Trophoblast cell (in vitro differentiated cells and primary cell): ENCODE measurements at regions not wholly inside any gene's neighbourhood (a gene's known extent, or its start where the extent isn't known, plus 50 kb on each side); places are given as distances from the start of the nearest gene placed in this dataset.
"Not testable (repeated sequence)": the region's sequence is repeated elsewhere in the genome, so short reads cannot be mapped to it uniquely, and the experiment has no call there.

Source experiments
- DNase-seq, 2 donors: peaks; one replicate each; pipeline ENCODE4 v3.0.0-alpha.2; 2016
- H2AFZ ChIP-seq: 2 replicates; pipeline ENCODE4 v1.6.1; 2013; ENCODE audit warnings: low read length, moderate library complexity, mild to moderate bottlenecking; ENCODE audit not compliant: insufficient read depth, poor library complexity
- H2AK5ac ChIP-seq: 2 replicates; pipeline ENCODE4 v1.6.1; 2013; ENCODE audit warnings: mild to moderate bottlenecking, low read length
- H2BK120ac ChIP-seq: 2 replicates; pipeline ENCODE4 v1.6.1; 2013; ENCODE audit warnings: low read length, mild to moderate bottlenecking, moderate library complexity; ENCODE audit not compliant: insufficient read depth, poor library complexity
- H2BK12ac ChIP-seq: 2 replicates; pipeline ENCODE4 v1.6.1; 2013; ENCODE audit warnings: mild to moderate bottlenecking, low read length, moderate library complexity
- H2BK5ac ChIP-seq: 2 replicates; pipeline ENCODE4 v1.6.1; 2013; ENCODE audit warnings: low read length, low read depth, moderate library complexity, mild to moderate bottlenecking; ENCODE audit not compliant: poor library complexity
- H3K14ac ChIP-seq: 2 replicates; pipeline ENCODE4 v1.6.1; 2013; ENCODE audit warnings: mild to moderate bottlenecking, low read length
- H3K18ac ChIP-seq: 2 replicates; pipeline ENCODE4 v1.6.1; 2013; ENCODE audit warnings: mild to moderate bottlenecking, low read length
- H3K23ac ChIP-seq: 2 replicates; pipeline ENCODE4 v1.6.1; 2013; ENCODE audit warnings: low read length
- H3K27ac ChIP-seq: 2 replicates; pipeline ENCODE4 v1.5.1; 2013; ENCODE audit warnings: low read depth, mild to moderate bottlenecking, inconsistent platforms, low read length, moderate library complexity
- H3K27me3 ChIP-seq: 2 replicates; pipeline ENCODE4 v1.6.1; 2013; ENCODE audit warnings: inconsistent platforms, mild to moderate bottlenecking, low read length, moderate library complexity; ENCODE audit not compliant: insufficient read depth
- H3K36me3 ChIP-seq, 2 experiments: 1 replicate in 1 of 2; 2 replicates in 1 of 2; pipeline ENCODE4 v1.6.1; 2013; ENCODE audit warnings: low read length in 2 of 2, mild to moderate bottlenecking in 2 of 2, moderate library complexity in 1 of 2; ENCODE audit not compliant: insufficient read depth in 2 of 2, control insufficient read depth in 1 of 2
- H3K4ac ChIP-seq: 2 replicates; pipeline ENCODE4 v1.6.1; 2013; ENCODE audit warnings: low read depth, mild to moderate bottlenecking, low read length, moderate library complexity
- H3K4me1 ChIP-seq, 2 experiments: 1 replicate in 1 of 2; 2 replicates in 1 of 2; pipeline ENCODE4 v1.6.1; 2013; ENCODE audit warnings: low read length in 2 of 2, mild to moderate bottlenecking in 2 of 2, moderate library complexity in 1 of 2; ENCODE audit not compliant: insufficient read depth in 2 of 2, control insufficient read depth in 1 of 2
- H3K4me2 ChIP-seq: 2 replicates; pipeline ENCODE4 v1.6.1; 2013; ENCODE audit warnings: inconsistent platforms, mild to moderate bottlenecking, low read length, moderate library complexity
- H3K4me3 ChIP-seq: 2 replicates; pipeline ENCODE4 v1.5.1; 2013; ENCODE audit warnings: mild to moderate bottlenecking, low read depth, low read length, inconsistent platforms
- H3K79me1 ChIP-seq: one replicate; pipeline ENCODE4 v1.6.1; 2013; ENCODE audit warnings: low read length
- H3K79me2 ChIP-seq: 2 replicates; pipeline ENCODE4 v1.6.1; 2013; ENCODE audit warnings: low read length, mild to moderate bottlenecking; ENCODE audit not compliant: control insufficient read depth, insufficient read depth, poor library complexity
- H3K9ac ChIP-seq: 2 replicates; pipeline ENCODE4 v1.6.1; 2013; ENCODE audit warnings: mild to moderate bottlenecking, low read length
- H3K9me3 ChIP-seq: 2 replicates; pipeline ENCODE4 v1.6.1; 2013; ENCODE audit warnings: low read depth, mild to moderate bottlenecking, control low read depth, inconsistent platforms, low read length; ENCODE audit not compliant: insufficient read depth
- H4K12ac ChIP-seq: 2 replicates; pipeline ENCODE4 v1.6.1; 2013; ENCODE audit warnings: low read depth, mild to moderate bottlenecking, low read length, moderate library complexity
- H4K8ac ChIP-seq: 2 replicates; pipeline ENCODE4 v1.6.1; 2013; ENCODE audit warnings: low read depth, mild to moderate bottlenecking, low read length, moderate library complexity
- H4K91ac ChIP-seq: one replicate; pipeline ENCODE4 v1.6.1; 2013; ENCODE audit warnings: low read depth, mild to moderate bottlenecking, low read length, moderate library complexity
- WGBS: extraction: QIAGEN DNeasy Blood & Tissue Kit; methylation state at CpG from one replicate; pipeline ENCODE4 v1.1.7; 2013; ENCODE audit warnings: missing lambda C conversion rate; ENCODE audit not compliant: insufficient read length, insufficient coverage; ENCODE audit errors: extremely low coverage; 5-methylcytosine and 5-hydroxymethylcytosine counted together

- H2BK12ac ChIP-seq, result no peak overlapping the region
- no peak overlapping the region for H4K12ac ChIP-seq
- H3K18ac ChIP-seq, result no peak overlapping the region
- H3K23ac ChIP-seq, result no peak overlapping the region
- H2BK120ac ChIP-seq, result no peak overlapping the region
- H4K8ac ChIP-seq, result no peak overlapping the region
- no peak overlapping the region for H3K4ac ChIP-seq
- no peak overlapping the region for H3K4me3 ChIP-seq
- H2AK5ac ChIP-seq, result no peak overlapping the region
- no peaks in the 10 kb centered on the region for H3K79me1 ChIP-seq
- H3K14ac ChIP-seq, result no peak overlapping the region
- H3K36me3 ChIP-seq, result no peaks in the 10 kb centered on the region
- no peaks in the 10 kb centered on the region for H3K9me3 ChIP-seq
- no peaks in the 10 kb centered on the region for H3K79me2 ChIP-seq
- DNase-seq, result peak; percentile 56 to 61
- WGBS, result no CpG with 5 or more reads among the region's 2 CpGs
- no peaks in the 10 kb centered on the region for H3K27me3 ChIP-seq
- H3K4me1 ChIP-seq, result no peaks in the 10 kb centered on the region
- no peak overlapping the region for H3K4me2 ChIP-seq
- no peak overlapping the region for H3K27ac ChIP-seq
- H3K9ac ChIP-seq, result no peak overlapping the region
- no peak overlapping the region for H2AFZ ChIP-seq
- no peak overlapping the region for H4K91ac ChIP-seq
- no peak overlapping the region for H2BK5ac ChIP-seq
Observed at GRCh38 chr4:186792728-186793366, 69.2 kb upstream of the FAT1 start.

GRCh38 chr4:186798951-186799659, 75.4 kb upstream of the FAT1 start:
- Histone ChIP-seq H4K91ac (no peak overlapping the region), H3K9ac (no peak overlapping the region), H3K27ac (no peak overlapping the region), H3K79me1 (no peaks in the 10 kb centered on the region), H2AK5ac (no peak overlapping the region), H3K4me2 (no peak overlapping the region), H3K4me1 (no peaks in the 10 kb centered on the region), H3K23ac (no peak overlapping the region), H3K4me3 (no peak overlapping the region), H2BK120ac (no peak overlapping the region), H3K36me3 (no peaks in the 10 kb centered on the region), H2AFZ (no peak overlapping the region), H3K27me3 (no peaks in the 10 kb centered on the region), H3K79me2 (no peaks in the 10 kb centered on the region), H3K14ac (no peak overlapping the region), H2BK12ac (no peak overlapping the region), H2BK5ac (no peak overlapping the region), H4K12ac (no peak overlapping the region), H3K9me3 (no peaks in the 10 kb centered on the region), H3K18ac (no peak overlapping the region), H3K4ac (no peak overlapping the region), H4K8ac (no peak overlapping the region)
- DNase-seq, result no peak
- no CpG with 5 or more reads among the region's 4 CpGs for WGBS

DNA sequence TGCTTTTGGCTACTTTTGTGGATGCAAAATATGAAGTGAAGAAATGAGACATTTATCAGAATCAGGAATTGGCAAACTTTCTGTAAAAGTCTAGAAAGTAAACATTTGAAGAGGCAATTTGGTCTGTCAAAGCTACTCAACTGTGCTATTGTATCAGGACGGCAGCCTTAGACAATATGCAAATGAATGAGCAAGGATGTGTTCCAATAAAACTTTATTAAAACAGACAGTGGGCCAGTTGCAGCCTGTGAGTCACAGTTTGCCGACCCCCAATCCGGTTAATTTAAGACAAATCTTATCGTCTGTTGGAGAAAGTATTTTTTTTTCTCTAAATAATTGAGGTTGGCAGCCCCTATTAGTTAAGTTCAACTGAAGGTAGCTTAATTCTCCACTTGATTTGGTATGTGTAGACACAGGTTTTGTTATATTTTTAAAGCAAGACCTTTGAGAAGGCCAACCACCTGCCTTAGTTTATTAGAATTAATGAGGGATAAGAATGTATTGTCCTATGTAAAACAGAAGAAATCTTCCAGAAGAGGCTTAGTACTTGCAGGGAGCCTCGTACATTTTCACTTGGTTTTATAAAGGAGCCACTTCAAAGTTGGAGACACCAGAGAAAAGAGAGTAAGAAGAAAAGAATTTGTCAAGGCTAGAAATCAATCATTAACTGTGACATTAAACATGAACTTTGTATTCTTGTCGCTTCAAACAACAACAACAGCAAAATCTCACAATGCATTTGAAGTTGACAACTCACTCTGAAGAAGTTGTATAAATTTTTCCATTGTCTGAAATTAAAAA, 81.6 kb upstream of the FAT1 start:
- no peak overlapping the region for H3K14ac ChIP-seq
- H2AK5ac ChIP-seq, result no peak overlapping the region
- H3K9me3 ChIP-seq, result no peaks in the 10 kb centered on the region
- no peak overlapping the region for H4K91ac ChIP-seq
- no peak overlapping the region for H3K18ac ChIP-seq
- H3K79me1 ChIP-seq, result no peaks in the 10 kb centered on the region
- H3K79me2 ChIP-seq, result no peaks in the 10 kb centered on the region
- H3K36me3 ChIP-seq, result no peaks in the 10 kb centered on the region
- no peak overlapping the region for H3K4ac ChIP-seq
- H3K4me2 ChIP-seq, result no peak overlapping the region
- no peak overlapping the region for H3K9ac ChIP-seq
- H2AFZ ChIP-seq, result no peak overlapping the region
- peaks cover 0 to 2% of the 10 kb centered on the region in 2 experiments for H3K4me1 ChIP-seq
- H4K8ac ChIP-seq, result no peak overlapping the region
- no CpG with 5 or more reads among the region's 6 CpGs for WGBS
- no peak overlapping the region for H2BK120ac ChIP-seq
- H2BK12ac ChIP-seq, result no peak overlapping the region
- H3K23ac ChIP-seq, result no peak overlapping the region
- no peaks in the 10 kb centered on the region for H3K27me3 ChIP-seq
- no peak overlapping the region for H3K27ac ChIP-seq
- no peak overlapping the region for H4K12ac ChIP-seq
- no peak for DNase-seq
- H3K4me3 ChIP-seq, result no peak overlapping the region
- H2BK5ac ChIP-seq, result no peak overlapping the region

DNA sequence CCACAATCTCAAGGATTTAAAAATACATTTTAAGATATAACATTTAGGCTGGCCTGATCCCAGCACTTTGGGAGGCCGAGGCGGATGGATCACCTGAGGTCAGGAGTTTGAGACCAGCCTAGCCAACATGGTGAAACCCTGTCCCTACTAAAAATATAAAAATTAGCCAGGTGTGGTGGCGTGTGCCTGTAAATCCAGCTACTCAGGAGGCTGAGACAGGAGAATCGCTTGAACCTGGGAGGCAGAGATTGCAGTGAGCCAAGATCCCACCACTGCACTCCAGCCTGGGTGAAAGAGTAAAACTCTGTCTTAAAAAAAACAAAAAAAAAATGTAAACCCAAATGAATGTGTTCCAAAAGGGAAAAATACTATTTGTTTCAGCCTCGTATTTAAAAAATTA, 82.3 kb upstream of the FAT1 start:
- H3K4ac ChIP-seq, H3K4me2 ChIP-seq, H4K91ac ChIP-seq, H2AFZ ChIP-seq, H3K9me3 ChIP-seq, H3K27me3 ChIP-seq, H2AK5ac ChIP-seq, H2BK120ac ChIP-seq, H3K18ac ChIP-seq, H3K79me2 ChIP-seq, H2BK5ac ChIP-seq, H3K79me1 ChIP-seq, H3K27ac ChIP-seq, H3K23ac ChIP-seq, DNase-seq, H3K9ac ChIP-seq, H3K14ac ChIP-seq, H3K4me1 ChIP-seq, H2BK12ac ChIP-seq, H4K12ac ChIP-seq, H3K4me3 ChIP-seq, H4K8ac ChIP-seq, H3K36me3 ChIP-seq: not testable (repeated sequence)
- WGBS, result no CpG with 5 or more reads among the region's 5 CpGs
